H9 (cell line): ENCODE measurements at regions not wholly inside any gene's neighbourhood (a gene's known extent, or its start where the extent isn't known, plus 50 kb on each side); places are given as distances from the start of the nearest gene placed in this dataset.

Experiments used
- DNase-seq: peaks from one replicate; pipeline ENCODE4 v3.0.0-alpha.2; 2017
- H2AFZ ChIP-seq: one replicate; pipeline ENCODE4 v1.6.1; 2013; ENCODE audit warnings: mild to moderate bottlenecking, low read length, control low read depth, moderate library complexity
- H2AK5ac ChIP-seq: 2 replicates; pipeline ENCODE4 v1.6.1; 2013; ENCODE audit warnings: low read length, control low read depth, mixed read lengths; ENCODE audit not compliant: insufficient read length
- H2BK120ac ChIP-seq: one replicate; pipeline ENCODE4 v1.6.1; 2013; ENCODE audit warnings: low read depth, mild to moderate bottlenecking, low read length, control low read depth, inconsistent platforms; ENCODE audit not compliant: poor library complexity, severe bottlenecking
- H2BK12ac ChIP-seq: 2 replicates; pipeline ENCODE4 v1.6.1; 2013; ENCODE audit warnings: low read length, control low read depth, mixed read lengths, low read depth; ENCODE audit not compliant: insufficient read length
- H2BK15ac ChIP-seq: 2 replicates; pipeline ENCODE4 v1.6.1; 2013; ENCODE audit warnings: low read depth, low read length, control low read depth
- H2BK20ac ChIP-seq: one replicate; pipeline ENCODE4 v1.6.1; 2013; ENCODE audit warnings: low read depth, mild to moderate bottlenecking, low read length, control low read depth, inconsistent platforms; ENCODE audit not compliant: poor library complexity, severe bottlenecking
- H2BK5ac ChIP-seq: 2 replicates; pipeline ENCODE4 v1.6.1; 2013; ENCODE audit warnings: low read length, control low read depth, mixed read lengths; ENCODE audit not compliant: insufficient read length
- H3K14ac ChIP-seq: 2 replicates; pipeline ENCODE4 v1.6.1; 2013; ENCODE audit warnings: low read length, control low read depth; ENCODE audit not compliant: insufficient read depth
- H3K18ac ChIP-seq: 2 replicates; pipeline ENCODE4 v1.6.1; 2013; ENCODE audit warnings: low read depth, mild to moderate bottlenecking, mixed read lengths, low read length, control low read depth; ENCODE audit not compliant: insufficient read length
- H3K23ac ChIP-seq: 2 replicates; pipeline ENCODE4 v1.6.1; 2013; ENCODE audit warnings: low read length, control low read depth, mixed read lengths, low read depth; ENCODE audit not compliant: insufficient read length
- H3K23me2 ChIP-seq: 2 replicates; pipeline ENCODE4 v1.6.1; 2013; ENCODE audit warnings: low read depth, mild to moderate bottlenecking, mixed read lengths, low read length, control low read depth; ENCODE audit not compliant: insufficient read length, poor library complexity, severe bottlenecking
- H3K27ac ChIP-seq: 2 replicates; pipeline ENCODE4 v1.5.1; 2013; ENCODE audit warnings: low read length, control low read depth, mixed read lengths, low read depth; ENCODE audit not compliant: insufficient read length
- H3K27me3 ChIP-seq: 2 replicates; pipeline ENCODE4 v1.6.1; 2013; ENCODE audit warnings: low read length, control low read depth, inconsistent platforms; ENCODE audit not compliant: insufficient read depth
- H3K4ac ChIP-seq: 2 replicates; pipeline ENCODE4 v1.6.1; 2013; ENCODE audit warnings: low read depth, mild to moderate bottlenecking, control low read depth, inconsistent platforms, low read length, moderate library complexity
- H3K4me1 ChIP-seq: 2 replicates; pipeline ENCODE4 v1.6.1; 2013; ENCODE audit warnings: low read length, control low read depth, inconsistent platforms; ENCODE audit not compliant: insufficient read depth
- H3K4me2 ChIP-seq: 2 replicates; pipeline ENCODE4 v1.6.1; 2013; ENCODE audit warnings: low read length, control low read depth, mixed read lengths; ENCODE audit not compliant: insufficient read length, insufficient read depth
- H3K56ac ChIP-seq: 2 replicates; pipeline ENCODE4 v1.6.1; 2013; ENCODE audit warnings: low read depth, mild to moderate bottlenecking, mixed read lengths, low read length, control low read depth; ENCODE audit not compliant: insufficient read length
- H3K79me1 ChIP-seq: 2 replicates; pipeline ENCODE4 v1.6.1; 2013; ENCODE audit warnings: low read depth, mild to moderate bottlenecking, moderate library complexity, low read length, control low read depth, inconsistent platforms; ENCODE audit not compliant: insufficient read depth, poor library complexity, severe bottlenecking
- H3K79me2 ChIP-seq: 2 replicates; pipeline ENCODE4 v1.6.1; 2013; ENCODE audit warnings: low read length, control low read depth, inconsistent platforms; ENCODE audit not compliant: insufficient read depth
- H3K9ac ChIP-seq: 2 replicates; pipeline ENCODE4 v1.6.1; 2013; ENCODE audit warnings: low read length, control low read depth, mixed read lengths; ENCODE audit not compliant: insufficient read length; ENCODE audit errors: extremely low read depth
- H3K9me3 ChIP-seq: one replicate; pipeline ENCODE4 v1.6.1; 2013; ENCODE audit warnings: low read depth, low read length, inconsistent platforms; ENCODE audit not compliant: control insufficient read depth
- H3T11ph ChIP-seq: one replicate; pipeline ENCODE4 v1.6.1; 2013; ENCODE audit warnings: mild to moderate bottlenecking, low read length, control low read depth, inconsistent platforms
- H4K20me1 ChIP-seq: one replicate; pipeline ENCODE4 v1.6.1; 2013; ENCODE audit not compliant: control insufficient read depth, insufficient read length, insufficient read depth
- H4K5ac ChIP-seq: 2 replicates; pipeline ENCODE4 v1.6.1; 2013; ENCODE audit warnings: low read depth, mild to moderate bottlenecking, mixed read lengths, low read length, control low read depth; ENCODE audit not compliant: insufficient read length
- H4K8ac ChIP-seq: replicated peaks from 2 replicates; pipeline ENCODE4 v1.6.1; 2013; ENCODE audit warnings: low read length, control low read depth, mixed read lengths, low read depth; ENCODE audit not compliant: insufficient read length
- H4K91ac ChIP-seq: 2 replicates; pipeline ENCODE4 v1.6.1; 2013; ENCODE audit warnings: low read depth, mild to moderate bottlenecking, moderate library complexity, mixed read lengths, low read length, control low read depth; ENCODE audit not compliant: insufficient read length
- H3K27ac Mint-ChIP-seq, 3 experiments: 2 replicates in 2 of 3; 3 replicates in 1 of 3; pipeline ENCODE4 v1.8.0; 2020 to 2021; ENCODE audit warnings: mixed read lengths in 3 of 3, mild to moderate bottlenecking in 1 of 3, moderate library complexity in 1 of 3
- H3K27me3 Mint-ChIP-seq: 2 replicates; pipeline ENCODE4 v1.8.0; 2021; ENCODE audit warnings: low read depth, mild to moderate bottlenecking, moderate library complexity, mixed read lengths
- H3K36me3 Mint-ChIP-seq, 3 experiments: 2 replicates in 2 of 3; 3 replicates in 1 of 3; pipeline ENCODE4 v1.8.0; 2020 to 2021; ENCODE audit warnings: low read depth in 3 of 3, mixed read lengths in 3 of 3; ENCODE audit not compliant: insufficient read depth in 1 of 3
- H3K4me1 Mint-ChIP-seq, 2 experiments: 2 replicates each; pipeline ENCODE4 v1.8.0; 2020; ENCODE audit warnings: mixed read lengths in 2 of 2
- H3K4me3 Mint-ChIP-seq, 2 experiments: 2 replicates in 1 of 2; 3 replicates in 1 of 2; pipeline ENCODE4 v1.8.0; 2020 to 2021; ENCODE audit warnings: mild to moderate bottlenecking in 2 of 2, mixed read lengths in 2 of 2, moderate library complexity in 1 of 2
- H3K9me3 Mint-ChIP-seq, 2 experiments: 2 replicates in 1 of 2; 3 replicates in 1 of 2; pipeline ENCODE4 v1.8.0; 2020; ENCODE audit warnings: mild to moderate bottlenecking in 2 of 2, mixed read lengths in 2 of 2, moderate library complexity in 1 of 2
- CTCF ChIP-seq: fragments of 200-600 bp; sonication (generic); conservative IDR thresholded peaks from 3 replicates; pipeline ENCODE4 v1.8.0; 2021; ENCODE audit warnings: antibody characterized with exemption, mild to moderate bottlenecking
- WGBS: extraction: QIAGEN DNeasy Blood & Tissue Kit; methylation state at CpG from one replicate; pipeline ENCODE4 v1.1.7; 2013; ENCODE audit warnings: missing lambda C conversion rate, low lambda C conversion rate, mixed read lengths; ENCODE audit not compliant: insufficient read length; ENCODE audit errors: extremely low coverage; 5-methylcytosine and 5-hydroxymethylcytosine counted together

DNA sequence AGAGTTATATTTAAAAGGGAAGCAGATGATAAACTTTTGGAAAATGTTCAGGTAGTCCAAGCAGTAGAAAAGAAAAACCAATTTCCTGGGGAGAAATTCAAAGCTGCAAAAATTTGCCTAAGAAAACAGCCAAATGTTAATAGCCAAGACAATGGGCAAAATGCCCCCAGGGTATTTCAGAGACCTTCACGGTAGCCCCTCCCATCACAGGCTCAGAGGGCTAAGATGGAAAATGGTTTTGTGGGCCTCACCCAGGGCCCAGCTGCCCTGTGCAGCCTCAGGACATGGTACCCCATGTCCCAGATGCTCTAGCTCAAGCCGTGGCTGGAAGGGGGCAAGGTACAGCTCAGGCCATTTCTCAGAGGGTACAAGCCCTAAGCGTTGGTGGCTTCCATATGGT, 391.0 kb downstream of the ZIC4 start:
- H3K9me3 Mint-ChIP-seq: no peaks in the 10 kb centered on the region
- no peak for TF ChIP-seq CTCF
- H3K4me1 Mint-ChIP-seq: peaks cover 0 to 5% of the 10 kb centered on the region in 2 experiments; a peak in 2 of 4 replicates

More for the DNA sequence above, 391.0 kb downstream of the ZIC4 start:
- no peak for DNase-seq
- Histone ChIP-seq H3K79me1 (no peaks in the 10 kb centered on the region), H3K27ac (no peak overlapping the region), H3K9me3 (no peaks in the 10 kb centered on the region), H3K4me1 (no peaks in the 10 kb centered on the region), H3K4ac (no peak overlapping the region), H2BK15ac (no peak overlapping the region), H3K23me2 (no peaks in the 10 kb centered on the region), H3K4me2 (no peak overlapping the region), H3T11ph (no peak overlapping the region), H2BK20ac (no peak overlapping the region), H3K79me2 (no peaks in the 10 kb centered on the region), H4K8ac (no peak overlapping the region), H3K14ac (no peak overlapping the region), H2AK5ac (no peak overlapping the region), H4K5ac (no peak overlapping the region), H4K91ac (no peak overlapping the region), H2BK120ac (no peak overlapping the region), H3K56ac (no peak overlapping the region), H3K18ac (no peak overlapping the region), H2BK12ac (no peak overlapping the region), H2BK5ac (no peak overlapping the region), H4K20me1 (no peaks in the 10 kb centered on the region), H3K23ac (no peak overlapping the region), H3K9ac (no peak overlapping the region), H3K27me3 (no peaks in the 10 kb centered on the region), H2AFZ (no peak overlapping the region)
- H3K4me3 Mint-ChIP-seq: no peak overlapping the region
- H3K27me3 Mint-ChIP-seq: no peaks in the 10 kb centered on the region
- no CpG with 5 or more reads among the region's 3 CpGs for WGBS
- H3K36me3 Mint-ChIP-seq: no peaks in the 10 kb centered on the region
- no peak overlapping the region for H3K27ac Mint-ChIP-seq
